DMS53 (cell line): ENCODE measurements at regions not wholly inside any gene's neighbourhood (a gene's known extent, or its start where the extent isn't known, plus 50 kb on each side); places are given as distances from the start of the nearest gene placed in this dataset.

ENCODE experiments used
- DNase-seq: peaks from one replicate; lab custom pipeline; 2025; lab: John Stamatoyannopoulos, UW

DNA sequence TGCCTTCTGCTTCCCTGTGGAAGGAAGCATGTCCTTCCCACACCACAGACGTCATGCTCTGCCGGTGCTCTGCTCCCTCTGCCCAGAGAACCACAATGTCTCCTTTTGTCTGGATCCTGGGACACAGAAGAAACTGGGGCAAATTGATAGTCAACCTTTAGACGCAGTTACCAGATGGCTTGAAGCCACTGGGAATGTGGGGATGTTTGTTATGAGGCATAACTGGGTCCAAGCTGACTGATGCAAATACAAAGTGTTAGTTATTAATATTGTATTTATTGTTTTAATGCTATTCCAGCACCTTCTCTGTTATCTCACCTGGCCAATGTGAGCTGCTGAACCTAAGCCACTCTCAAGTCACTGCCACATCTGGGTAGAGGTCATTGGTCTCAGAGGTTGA is 322.2 kb downstream of the SHANK2 start:
- DNase-seq = no peak

DNA sequence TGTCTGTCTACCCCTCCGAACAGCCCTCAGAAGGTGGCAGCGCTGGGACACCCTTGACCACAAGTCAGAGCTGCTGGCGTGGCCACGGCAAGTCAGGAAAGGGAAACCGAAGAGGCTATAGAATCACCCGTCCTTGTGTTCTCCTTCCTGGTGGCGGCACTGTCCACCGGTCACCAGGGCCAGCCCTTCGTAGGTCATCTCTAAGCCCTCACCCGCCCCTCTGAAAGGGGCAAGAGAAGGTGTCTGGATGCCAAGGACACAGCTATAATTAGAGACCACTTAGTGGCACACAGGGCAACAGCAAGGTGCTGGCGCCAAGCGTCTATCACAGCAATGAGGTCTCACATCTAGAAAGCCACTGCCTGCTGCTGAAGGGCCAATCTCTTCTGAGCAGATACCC is 320.9 kb downstream of the SHANK2 start:
- no peak for DNase-seq

DNA sequence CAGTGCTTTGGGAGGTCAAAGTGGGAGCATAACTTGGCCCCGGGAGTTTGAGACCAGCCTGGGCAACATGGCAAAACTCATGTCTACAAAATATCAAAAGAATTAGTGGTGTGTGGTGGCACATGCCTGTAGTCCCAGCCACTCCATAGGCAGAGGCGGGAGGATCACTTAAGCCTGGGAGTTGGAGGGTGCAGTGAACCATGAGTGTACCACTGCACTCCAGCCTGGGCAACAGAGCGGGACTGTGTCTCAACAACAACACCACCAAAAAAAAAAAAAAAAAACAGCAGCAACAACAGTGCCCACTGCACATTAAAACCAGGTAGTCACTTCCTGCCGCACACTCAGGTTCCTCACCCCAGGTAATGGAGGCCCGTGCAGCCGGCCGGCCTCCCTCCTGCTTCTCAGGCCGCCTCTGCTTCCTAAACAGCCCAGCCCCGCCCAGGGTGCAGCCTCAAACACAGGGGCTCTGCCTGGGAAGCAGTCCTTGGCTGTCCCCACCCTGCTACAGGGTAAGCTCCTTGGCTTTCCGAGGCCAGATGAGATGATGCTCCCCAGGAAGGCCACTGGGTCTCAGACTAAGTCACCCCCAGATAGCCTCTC is 318.3 kb downstream of the SHANK2 start:
- no peak for DNase-seq

DNA sequence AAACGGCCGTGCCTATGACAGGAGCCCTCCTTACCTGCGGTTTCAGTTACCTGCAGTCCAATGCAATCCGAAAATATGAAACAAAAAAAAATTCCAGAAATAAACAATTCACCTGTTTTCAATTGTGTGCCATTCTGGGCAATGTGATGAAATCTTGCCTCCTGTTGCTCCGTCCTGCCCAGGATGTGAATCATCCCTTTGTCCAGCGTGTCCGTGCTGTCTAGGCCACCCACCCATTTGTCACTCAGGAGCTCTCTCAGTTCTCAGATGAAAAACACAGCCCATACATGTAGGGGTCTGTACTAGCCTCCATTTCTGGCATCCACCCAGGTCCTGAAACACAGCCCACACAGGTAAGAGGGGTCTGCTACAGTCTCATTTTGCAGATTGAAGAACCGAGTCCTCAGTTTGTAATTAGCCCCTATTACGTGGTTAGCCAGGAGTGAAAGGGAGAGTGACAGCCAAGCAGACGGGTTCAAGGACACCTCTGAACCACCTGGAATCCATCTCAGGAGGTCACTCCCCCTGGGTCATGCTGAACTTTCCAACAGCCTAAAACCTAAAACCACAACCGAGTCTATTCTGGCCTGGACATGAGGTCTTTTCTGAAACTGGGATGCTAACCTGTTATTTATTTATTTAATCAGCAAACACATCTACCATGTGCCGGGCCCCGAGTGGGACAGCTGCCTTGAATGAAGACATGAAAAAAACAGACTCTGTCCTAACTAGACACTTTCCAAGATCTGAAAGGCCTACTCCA is 317.2 kb downstream of the SHANK2 start:
- DNase-seq = no peak

DNA sequence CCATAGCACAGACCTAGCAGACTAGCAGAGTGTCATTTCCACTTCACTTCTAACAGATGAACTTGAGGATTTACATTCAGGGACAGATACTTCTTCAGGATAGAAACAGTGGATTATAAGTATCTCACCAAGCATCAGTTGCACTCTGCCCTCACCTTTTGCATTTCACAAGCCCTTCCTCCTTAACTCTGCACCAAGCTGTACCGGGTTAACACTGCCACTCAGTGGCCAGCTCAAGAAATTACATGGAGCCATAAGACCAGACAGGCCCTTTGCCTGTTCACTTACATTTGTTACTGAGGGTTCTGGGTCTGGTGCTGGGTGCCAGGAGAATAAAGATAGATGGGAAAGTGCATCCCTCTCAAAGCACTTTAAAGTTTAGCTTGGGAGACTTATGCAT is 309.8 kb downstream of the SHANK2 start:
- peak; percentile 73 for DNase-seq

DNA sequence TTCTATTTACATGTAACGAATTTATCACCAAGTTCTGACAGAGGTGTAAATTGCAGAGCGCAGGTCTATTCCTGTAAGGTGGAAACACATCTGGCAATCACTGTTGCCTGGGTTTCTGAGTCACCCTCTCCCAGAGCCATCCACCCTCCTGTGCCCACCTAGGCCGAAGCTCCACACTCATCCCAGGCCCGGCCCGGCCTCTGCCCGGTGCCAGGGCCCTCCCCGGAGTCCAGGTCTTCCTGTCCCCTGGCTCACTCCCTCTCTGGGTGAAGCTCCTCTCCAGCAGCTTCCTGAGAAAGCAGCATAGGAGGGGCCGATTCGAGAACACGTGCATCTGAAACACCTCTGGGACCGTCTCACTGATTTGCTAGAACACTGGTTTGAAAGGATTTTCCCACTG is 308.2 kb downstream of the SHANK2 start:
- no peak for DNase-seq

DNA sequence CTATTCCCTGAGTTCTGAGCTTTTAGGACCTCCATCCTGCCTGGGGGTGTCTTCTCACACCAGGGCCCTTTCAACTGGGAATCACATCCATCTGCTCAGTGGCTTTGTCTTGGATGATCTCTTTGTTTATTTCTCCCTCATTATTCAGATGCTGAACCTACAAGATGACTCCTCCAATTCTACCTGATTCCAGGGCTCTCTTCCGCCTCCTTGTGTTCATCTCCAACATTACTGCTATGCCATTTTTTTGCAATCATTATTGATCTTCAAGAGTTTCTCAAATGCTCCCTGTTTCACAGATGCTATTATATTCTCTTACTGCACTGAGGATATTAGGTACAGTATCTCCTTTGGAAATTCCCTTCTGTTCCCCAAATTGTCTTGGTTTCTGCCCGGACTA is 307.7 kb downstream of the SHANK2 start:
- no peak for DNase-seq

DNA sequence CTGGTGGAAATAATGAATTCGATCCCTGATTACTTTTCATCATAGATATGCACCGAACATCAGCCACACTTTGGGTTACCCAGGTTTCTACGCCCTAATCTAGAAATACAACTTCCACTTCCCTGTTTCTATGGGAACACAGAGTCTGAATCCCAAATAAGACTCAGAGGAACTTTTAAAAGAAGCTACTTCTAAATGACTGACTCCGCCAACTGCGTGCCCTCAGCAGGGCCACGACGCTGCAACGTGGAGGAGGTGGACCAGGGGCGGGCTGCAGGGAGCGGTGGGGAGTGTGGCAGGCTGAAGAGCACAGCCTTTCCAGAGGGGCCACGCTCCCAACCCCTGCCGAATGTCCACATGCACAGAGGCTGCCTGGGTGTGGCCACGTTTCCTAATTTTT is 304.0 kb downstream of the SHANK2 start:
- no peak for DNase-seq

DNA sequence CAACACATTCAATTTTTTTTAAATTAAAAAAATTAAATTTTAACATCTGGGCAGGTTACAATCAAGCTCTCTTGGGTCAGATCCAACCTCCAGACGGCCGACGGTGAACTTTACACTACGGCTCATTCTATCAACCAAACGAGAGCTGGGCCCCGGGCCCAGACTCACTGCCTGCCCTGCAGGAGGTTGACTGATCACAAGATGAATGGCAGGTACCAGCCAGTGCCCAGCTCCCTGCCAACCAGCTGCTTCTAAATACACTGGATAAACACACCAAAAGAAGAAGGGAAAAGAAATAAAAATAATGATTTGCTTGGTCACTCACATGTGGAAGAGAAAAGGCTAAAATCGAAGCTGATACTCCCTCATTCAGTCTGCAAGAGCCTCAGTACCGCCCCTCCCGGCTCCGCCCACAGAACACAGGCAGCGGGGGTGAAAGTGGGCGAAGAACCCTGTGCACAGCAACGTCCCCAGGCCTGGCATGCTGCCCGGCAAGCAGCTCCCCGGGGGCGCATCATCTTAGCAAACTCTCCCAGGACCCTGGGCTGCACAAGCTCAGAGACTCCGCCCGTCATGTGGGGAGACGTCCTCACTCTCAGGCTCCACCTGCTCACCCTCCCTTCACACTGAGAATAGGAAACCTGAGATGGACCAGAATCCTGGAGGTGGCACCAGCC is 303.4 kb downstream of the SHANK2 start:
- no peak for DNase-seq

DNA sequence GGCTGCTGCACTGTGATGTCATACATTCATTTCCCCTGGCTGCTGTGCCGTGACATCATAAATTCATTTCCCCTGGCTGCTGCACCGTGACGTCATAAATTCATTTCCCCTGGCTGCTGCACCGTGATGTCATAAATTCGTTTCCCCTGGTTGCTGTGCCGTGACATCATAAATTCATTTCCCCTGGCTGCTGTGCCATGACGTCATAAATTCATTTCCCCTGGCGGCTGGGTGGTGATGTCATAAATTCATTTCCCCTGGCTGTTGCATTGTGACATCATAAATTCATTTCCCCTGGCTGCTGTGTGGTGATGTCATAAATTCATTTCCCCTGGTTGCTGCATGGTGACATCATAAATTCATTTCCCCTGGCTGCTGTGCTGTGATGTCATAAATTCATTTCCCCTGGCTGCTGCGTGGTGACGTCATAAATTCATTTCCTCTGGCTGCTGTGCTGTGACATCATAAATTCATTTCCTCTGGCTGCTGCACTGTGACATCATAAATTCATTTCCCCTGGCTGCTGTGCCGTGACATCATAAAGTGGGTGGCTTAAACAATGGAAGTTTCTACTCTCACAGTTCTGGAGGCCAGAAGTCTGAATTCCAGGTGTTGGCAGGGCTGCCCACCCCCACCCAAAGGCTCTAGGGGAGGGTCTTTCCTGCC is 301.1 kb downstream of the SHANK2 start:
- peak; percentile 29 for DNase-seq

DNA sequence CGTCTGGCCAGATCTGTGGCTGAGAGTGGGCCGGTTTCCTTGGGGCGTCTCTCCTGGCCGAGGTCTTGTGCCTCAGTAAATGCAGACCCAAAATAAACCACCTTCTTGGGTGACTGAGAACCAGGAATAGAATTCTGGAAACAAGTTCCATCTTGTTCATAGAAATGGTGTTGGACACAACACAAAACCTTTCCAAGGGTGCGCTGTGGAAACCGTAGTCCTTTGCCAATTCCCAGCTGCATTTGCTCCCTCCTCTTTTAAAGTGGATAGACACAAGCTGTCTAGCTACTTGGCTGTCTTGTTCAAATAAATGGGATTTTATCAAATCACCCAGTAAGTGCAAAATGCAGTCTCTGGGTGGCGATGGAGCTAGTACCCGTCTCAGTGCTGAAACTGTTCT is 300.2 kb downstream of the SHANK2 start:
- no peak for DNase-seq

DNA sequence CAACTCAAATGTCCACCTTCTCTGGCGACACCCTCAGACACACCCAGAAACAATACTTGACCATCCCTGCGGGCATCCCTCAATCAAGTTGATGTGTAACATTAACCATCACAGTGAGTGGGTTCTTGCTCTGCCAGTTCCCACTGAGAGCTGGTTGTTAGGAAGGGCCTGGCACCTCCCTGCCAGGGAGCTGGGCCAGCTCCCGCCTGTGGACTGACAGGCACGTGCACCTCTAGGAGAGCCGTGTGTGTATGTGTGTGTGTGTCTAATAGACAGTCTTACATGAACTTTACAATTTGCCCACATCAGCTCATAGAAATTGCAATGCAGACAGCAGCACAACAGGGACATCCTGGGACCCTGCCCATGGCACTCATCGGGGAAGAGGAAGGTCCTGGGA is 298.7 kb downstream of the SHANK2 start:
- no peak for DNase-seq

DNA sequence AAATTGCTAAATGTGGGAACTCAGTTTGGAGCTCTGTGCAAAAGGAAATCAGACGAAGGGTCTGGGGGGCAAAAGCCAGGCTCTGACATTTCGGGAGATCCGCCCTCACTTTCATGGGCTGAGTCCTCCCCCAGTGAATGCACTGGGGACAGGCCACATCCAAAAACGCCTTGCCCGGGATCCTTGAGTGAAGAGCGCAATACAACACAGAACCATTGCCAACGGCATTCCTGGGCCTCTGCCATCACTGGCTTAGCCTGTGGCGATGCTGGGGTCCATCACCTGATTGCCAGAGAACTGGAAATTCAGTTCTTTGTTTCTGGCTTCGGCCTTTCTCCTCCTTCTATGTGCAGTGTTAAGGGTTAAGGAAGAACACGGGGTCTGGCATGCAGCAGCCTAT is 297.9 kb downstream of the SHANK2 start:
- DNase-seq = no peak
